ENCODE measurements at regions not wholly inside any gene's neighbourhood (a gene's known extent, or its start where the extent isn't known, plus 50 kb on each side); places are given as distances from the start of the nearest gene placed in this dataset.
"Not testable (repeated sequence)": the region's sequence is repeated elsewhere in the genome, so short reads cannot be mapped to it uniquely, and the experiment has no call there.

DNA sequence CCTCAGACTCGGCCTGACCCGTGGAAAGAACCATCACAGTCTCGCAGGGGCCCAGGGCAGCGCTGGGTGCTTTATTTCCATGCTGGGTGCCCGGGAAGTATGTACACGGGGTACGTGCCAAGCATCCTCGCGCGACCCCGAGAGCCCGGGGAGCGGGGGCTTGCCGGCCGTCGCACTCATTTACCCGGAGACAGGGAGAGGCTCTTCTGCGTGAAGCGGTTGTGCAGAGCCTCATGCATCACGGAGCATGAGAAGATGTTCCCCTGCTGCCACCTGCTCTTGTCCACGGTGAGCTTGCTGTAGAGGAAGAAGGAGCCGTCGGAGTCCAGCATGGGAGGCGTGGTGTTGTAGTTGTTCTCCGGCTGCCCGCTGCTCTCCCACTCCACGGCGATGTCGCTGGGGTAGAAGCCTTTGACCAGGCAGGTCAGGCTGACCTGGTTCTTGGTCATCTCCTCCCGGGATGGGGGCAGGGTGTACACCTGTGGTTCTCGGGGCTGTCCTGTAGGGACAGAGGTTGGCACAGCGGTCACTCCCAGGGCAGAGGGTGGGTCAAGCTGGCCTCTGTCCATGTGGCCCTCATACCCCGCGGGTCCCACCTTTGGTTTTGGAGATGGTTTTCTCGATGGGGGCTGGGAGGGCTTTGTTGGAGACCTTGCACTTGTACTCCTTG, 242.8 kb downstream of the TMEM121 start:
- H2BK15ac ChIP-seq (ENCODE audit: low read length); DNase-seq (ENCODE audit: low read depth in 1 of 2, low spot score in 2 of 2); H3K56ac ChIP-seq (replicated peaks; ENCODE audit: insufficient read length, low read depth, low read length); H2BK120ac ChIP-seq (replicated peaks; ENCODE audit: low read depth, low read length); FAIRE-seq; H2AFZ ChIP-seq (ENCODE audit: low read length); H3K79me2 ChIP-seq (ENCODE audit: control insufficient read depth in 1 of 2, insufficient read depth in 2 of 2, low read length in 2 of 2); H4K91ac ChIP-seq (replicated peaks; ENCODE audit: insufficient read length, low read length); H3K9ac ChIP-seq (replicated peaks in 1 of 4; ENCODE audit: extremely low read depth in 1 of 4, low read depth in 3 of 4, low read length in 3 of 4); H3K4ac ChIP-seq (replicated peaks; ENCODE audit: insufficient read length, low read depth, low read length); H3K4me2 ChIP-seq (ENCODE audit: insufficient read depth in 1 of 2, low read depth in 2 of 2, low read length in 2 of 2); H3K18ac ChIP-seq (ENCODE audit: extremely low read depth, low read length); H3K14ac ChIP-seq (ENCODE audit: insufficient read length); H4K5ac ChIP-seq (ENCODE audit: insufficient read length, low read depth, low read length); CTCF ChIA-PET (ENCODE audit: partially characterized antibody); H2BK5ac ChIP-seq (ENCODE audit: low read depth, low read length); H3K36me3 ChIP-seq (ENCODE audit: control insufficient read depth in 2 of 4, insufficient read depth in 4 of 4, low read length in 3 of 4); H3K4me1 ChIP-seq (replicated peaks in 1 of 4; ENCODE audit: control insufficient read depth in 3 of 4, insufficient read depth in 4 of 4, low read length in 3 of 4); H3K27me3 ChIP-seq (replicated peaks in 1 of 4; ENCODE audit: control insufficient read depth in 3 of 4, extremely low read depth in 1 of 4, insufficient read depth in 3 of 4, low read length in 3 of 4); H2BK20ac ChIP-seq (ENCODE audit: low read length); POLR2A ChIA-PET (ENCODE audit: partially characterized antibody); H3K4me3 ChIP-seq (ENCODE audit: extremely low read depth in 1 of 4, insufficient read depth in 2 of 4, low read depth in 3 of 4, low read length in 4 of 4); H3K23ac ChIP-seq (ENCODE audit: insufficient read length); H3K27ac ChIP-seq (ENCODE audit: low read depth, low read length); H4K8ac ChIP-seq (ENCODE audit: extremely low read depth, insufficient read depth, low read length); H3K23me2 ChIP-seq (ENCODE audit: low read depth, low read length); H2AK5ac ChIP-seq (ENCODE audit: low read depth, low read length); H2BK12ac ChIP-seq (ENCODE audit: low read depth, low read length); H4K20me1 ChIP-seq (replicated peaks in 1 of 2; ENCODE audit: control insufficient read depth in 1 of 2, insufficient read depth in 2 of 2, low read length in 2 of 2); H3K79me1 ChIP-seq (ENCODE audit: low read depth, low read length): not testable (repeated sequence)
- 88% methylated on average over 12 of the region's 35 CpGs; no CpG with 5 or more reads in 1 of the 2 experiments for WGBS, 2 experiments (ENCODE audit: extremely low coverage in 1 of 2, insufficient coverage in 1 of 2, insufficient read length in 1 of 2, insufficient replicate concordance in 2 of 2, low coverage in 1 of 2, low lambda C conversion rate in 2 of 2, missing lambda C conversion rate in 1 of 2)
- H3K9me3 ChIP-seq (ENCODE audit: insufficient read depth in 2 of 2, low read depth in 1 of 2, low read length in 1 of 2) = peaks cover 22 to 86% of the 10 kb centered on the region in 2 experiments

DNA sequence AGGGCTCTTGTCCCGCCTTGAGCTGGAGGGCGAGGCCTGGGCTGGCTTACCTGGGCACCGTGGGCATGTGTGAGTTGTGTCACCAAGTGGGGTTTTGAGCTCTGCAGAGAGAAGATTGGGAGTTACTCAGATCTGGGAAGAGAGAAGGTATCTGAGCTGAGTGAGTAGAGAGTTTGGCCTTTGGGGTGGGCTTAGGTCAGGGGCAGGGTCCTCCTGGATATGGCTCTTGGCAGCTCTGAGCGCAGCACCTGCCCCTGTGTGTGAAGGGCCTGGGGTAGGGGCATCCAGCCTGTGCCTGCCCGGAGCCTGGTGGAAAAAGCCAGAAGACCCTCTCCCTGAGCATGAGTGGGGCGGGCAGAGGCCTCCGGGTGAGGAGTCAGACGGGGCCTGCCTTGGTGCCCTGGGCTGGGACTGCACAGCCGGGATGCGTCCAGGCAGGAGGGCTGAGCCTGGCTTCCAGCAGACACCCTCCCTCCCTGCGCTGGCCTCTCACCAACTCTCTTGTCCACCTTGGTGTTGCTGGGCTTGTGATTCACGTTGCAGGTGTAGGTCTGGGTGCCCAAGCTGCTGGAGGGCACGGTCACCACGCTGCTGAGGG, 244.3 kb downstream of the TMEM121 start:
- H3K27ac ChIP-seq (ENCODE audit: low read depth, low read length); CTCF ChIA-PET (ENCODE audit: partially characterized antibody); H3K9ac ChIP-seq (replicated peaks in 1 of 4; ENCODE audit: extremely low read depth in 1 of 4, low read depth in 3 of 4, low read length in 3 of 4); H3K4me3 ChIP-seq (ENCODE audit: extremely low read depth in 1 of 4, insufficient read depth in 2 of 4, low read depth in 3 of 4, low read length in 4 of 4); H2AFZ ChIP-seq (ENCODE audit: low read length); H2BK120ac ChIP-seq (replicated peaks; ENCODE audit: low read depth, low read length); H2BK15ac ChIP-seq (ENCODE audit: low read length); H3K4me1 ChIP-seq (replicated peaks in 1 of 4; ENCODE audit: control insufficient read depth in 3 of 4, insufficient read depth in 4 of 4, low read length in 3 of 4); POLR2A ChIA-PET (ENCODE audit: partially characterized antibody); H2BK12ac ChIP-seq (ENCODE audit: low read depth, low read length); H2BK5ac ChIP-seq (ENCODE audit: low read depth, low read length); H3K36me3 ChIP-seq (ENCODE audit: control insufficient read depth in 2 of 4, insufficient read depth in 4 of 4, low read length in 3 of 4); H3K23ac ChIP-seq (ENCODE audit: insufficient read length); H2AK5ac ChIP-seq (ENCODE audit: low read depth, low read length); H3K4me2 ChIP-seq (ENCODE audit: insufficient read depth in 1 of 2, low read depth in 2 of 2, low read length in 2 of 2); H4K5ac ChIP-seq (ENCODE audit: insufficient read length, low read depth, low read length); H3K56ac ChIP-seq (replicated peaks; ENCODE audit: insufficient read length, low read depth, low read length); H3K18ac ChIP-seq (ENCODE audit: extremely low read depth, low read length); FAIRE-seq; H3K23me2 ChIP-seq (ENCODE audit: low read depth, low read length); H3K79me2 ChIP-seq (ENCODE audit: control insufficient read depth in 1 of 2, insufficient read depth in 2 of 2, low read length in 2 of 2); H4K20me1 ChIP-seq (replicated peaks in 1 of 2; ENCODE audit: control insufficient read depth in 1 of 2, insufficient read depth in 2 of 2, low read length in 2 of 2); H2BK20ac ChIP-seq (ENCODE audit: low read length); H3K4ac ChIP-seq (replicated peaks; ENCODE audit: insufficient read length, low read depth, low read length); H3K14ac ChIP-seq (ENCODE audit: insufficient read length); H4K91ac ChIP-seq (replicated peaks; ENCODE audit: insufficient read length, low read length); H3K27me3 ChIP-seq (replicated peaks in 1 of 4; ENCODE audit: control insufficient read depth in 3 of 4, extremely low read depth in 1 of 4, insufficient read depth in 3 of 4, low read length in 3 of 4); DNase-seq (ENCODE audit: low read depth in 1 of 2, low spot score in 2 of 2); H3K79me1 ChIP-seq (ENCODE audit: low read depth, low read length); H4K8ac ChIP-seq (ENCODE audit: extremely low read depth, insufficient read depth, low read length): not testable (repeated sequence)
- WGBS, 2 experiments (ENCODE audit: extremely low coverage in 1 of 2, insufficient coverage in 1 of 2, insufficient read length in 1 of 2, insufficient replicate concordance in 2 of 2, low coverage in 1 of 2, low lambda C conversion rate in 2 of 2, missing lambda C conversion rate in 1 of 2) = 77% methylated on average over 11 of the region's 14 CpGs; no CpG with 5 or more reads in 1 of the 2 experiments
- peaks cover 22 to 93% of the 10 kb centered on the region in 2 experiments for H3K9me3 ChIP-seq (ENCODE audit: insufficient read depth in 2 of 2, low read depth in 1 of 2, low read length in 1 of 2)

Data from H1 (cell line).